SK-N-DZ (cell line): ENCODE measurements at regions not wholly inside any gene's neighbourhood (a gene's known extent, or its start where the extent isn't known, plus 50 kb on each side); places are given as distances from the start of the nearest gene placed in this dataset.

Experiments
- DNase-seq: peaks from one replicate; pipeline ENCODE4 v3.0.0-alpha.2; 2015; ENCODE audit warnings: low spot score

DNA sequence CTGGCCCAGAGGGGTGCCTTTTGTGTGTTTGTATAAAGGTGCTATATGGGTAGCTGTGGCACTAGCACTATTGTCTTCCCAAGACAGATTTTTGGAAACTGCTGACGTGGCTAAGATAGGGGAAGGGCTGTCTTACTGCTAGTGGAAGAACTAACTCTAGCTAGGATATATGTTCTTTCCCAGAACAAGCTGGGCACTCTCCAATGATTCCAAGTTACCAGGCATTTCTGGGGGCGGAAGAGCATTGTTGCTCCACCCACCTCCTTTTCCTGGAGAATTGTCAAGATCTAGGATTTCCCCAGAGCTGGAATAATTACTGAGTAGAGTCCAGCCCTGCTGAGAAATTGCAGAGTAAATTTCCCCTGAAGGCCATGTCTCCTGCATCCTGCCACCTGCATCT, 408.3 kb downstream of the KLF5 start:
- no peak for DNase-seq

- no peak for DNase-seq
Observed at GRCh38 chr13:73466561-73466960, 407.8 kb downstream of the KLF5 start.

DNA sequence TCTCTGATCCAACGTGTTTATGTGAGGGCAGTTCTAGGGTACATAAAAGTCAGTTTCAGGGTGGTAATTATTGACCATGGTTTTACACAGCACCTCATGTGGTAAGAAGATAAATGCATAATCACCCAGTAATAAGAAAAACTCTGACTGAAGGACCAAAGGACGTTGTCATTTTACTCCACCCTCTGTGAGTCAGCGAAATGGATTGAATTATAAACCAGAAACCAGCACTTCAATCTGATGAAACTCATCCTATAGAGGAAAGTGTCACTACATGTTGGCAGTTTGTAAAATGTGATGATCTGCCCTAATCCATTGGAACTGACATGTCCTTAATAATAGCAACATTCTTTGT, 406.8 kb downstream of the KLF5 start:
- no peak for DNase-seq

- DNase-seq, result no peak
Observed at GRCh38 chr13:73464758-73465616, 406.2 kb downstream of the KLF5 start.

- DNase-seq, result no peak
Observed at GRCh38 chr13:73462241-73462640, 403.4 kb downstream of the KLF5 start.

DNA sequence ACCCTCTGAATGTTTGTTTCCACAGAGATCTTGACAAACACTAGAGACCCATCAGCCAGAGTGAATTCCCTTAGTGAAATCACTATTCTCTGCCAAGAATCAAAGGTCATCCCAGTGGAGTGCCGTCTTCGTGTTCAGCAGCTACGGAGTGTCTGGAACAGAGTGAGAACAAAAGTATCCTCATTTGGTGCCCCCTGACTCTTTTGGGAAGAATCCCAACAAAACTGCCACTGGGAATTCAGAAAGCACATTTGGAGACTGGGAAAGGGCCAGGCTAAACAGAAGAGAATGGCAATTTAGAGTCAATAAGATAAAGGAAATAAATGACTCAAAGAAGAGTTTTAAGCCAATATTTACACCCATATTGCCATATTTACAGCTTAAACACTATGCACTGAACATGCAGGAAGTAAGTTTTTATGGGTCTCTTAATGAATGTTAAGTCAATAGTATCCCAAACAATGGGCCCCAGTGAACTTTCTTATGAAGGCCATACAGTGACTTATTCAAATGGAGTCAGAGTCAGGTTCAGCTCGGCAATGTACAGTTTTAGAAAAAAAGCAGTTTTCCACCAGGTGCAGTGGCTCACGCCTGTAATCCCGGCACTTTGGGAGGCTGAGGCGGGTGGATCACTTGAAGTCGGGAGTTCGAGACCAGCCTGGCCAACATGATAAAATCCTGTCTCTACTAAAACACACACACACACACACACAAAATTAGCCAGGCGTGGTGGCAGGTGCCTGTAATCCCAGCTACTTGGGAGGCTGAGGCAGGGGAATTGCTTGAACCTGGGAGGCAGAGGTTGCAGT, 392.6 kb downstream of the KLF5 start:
- no peak for DNase-seq

GRCh38 chr13:73450583-73450982, 391.8 kb downstream of the KLF5 start:
- DNase-seq, result no peak

DNA sequence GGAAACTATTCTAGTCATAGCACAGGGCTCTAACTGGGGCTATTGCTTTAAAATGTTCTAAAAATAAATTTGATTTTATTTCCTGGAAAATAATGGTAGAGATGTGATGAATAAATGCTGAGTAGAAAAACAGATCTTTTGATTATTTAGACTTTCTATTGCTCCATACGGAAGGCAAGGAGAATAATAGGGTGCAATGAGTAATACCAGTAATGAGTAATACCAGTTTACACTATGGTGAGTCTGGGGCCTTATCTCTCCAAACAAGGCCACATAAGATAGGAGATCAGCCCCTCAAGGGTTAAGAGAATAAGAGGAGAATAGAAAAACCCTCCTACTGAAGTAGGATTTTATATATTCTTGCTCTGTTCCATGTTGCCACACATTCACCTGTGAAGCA, 390.4 kb downstream of the KLF5 start:
- DNase-seq, result no peak

GRCh38 chr13:73440296-73440895, 381.6 kb downstream of the KLF5 start:
- DNase-seq, result no peak

DNA sequence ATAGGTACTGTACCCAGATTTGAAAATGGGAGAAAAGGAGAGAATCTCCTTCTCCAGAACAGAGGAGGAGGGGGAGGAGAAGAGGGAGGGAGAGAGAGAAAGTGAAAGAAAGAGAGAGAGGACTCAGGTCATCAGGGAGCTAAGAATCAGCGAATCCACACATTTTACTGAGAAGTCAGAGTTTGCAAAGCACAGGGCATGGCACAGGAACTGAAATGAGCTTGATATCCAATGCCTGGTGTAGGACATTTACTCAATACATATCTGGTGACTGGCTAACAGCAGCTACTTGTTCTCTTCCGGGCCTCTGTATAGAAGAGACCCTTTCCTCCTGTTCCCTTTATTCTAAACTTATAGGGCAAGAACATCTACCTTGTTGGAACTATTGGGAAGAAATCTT, 375.1 kb downstream of the KLF5 start:
- no peak for DNase-seq

- no peak for DNase-seq
Observed at GRCh38 chr13:73433458-73433857, 374.7 kb downstream of the KLF5 start.

DNA sequence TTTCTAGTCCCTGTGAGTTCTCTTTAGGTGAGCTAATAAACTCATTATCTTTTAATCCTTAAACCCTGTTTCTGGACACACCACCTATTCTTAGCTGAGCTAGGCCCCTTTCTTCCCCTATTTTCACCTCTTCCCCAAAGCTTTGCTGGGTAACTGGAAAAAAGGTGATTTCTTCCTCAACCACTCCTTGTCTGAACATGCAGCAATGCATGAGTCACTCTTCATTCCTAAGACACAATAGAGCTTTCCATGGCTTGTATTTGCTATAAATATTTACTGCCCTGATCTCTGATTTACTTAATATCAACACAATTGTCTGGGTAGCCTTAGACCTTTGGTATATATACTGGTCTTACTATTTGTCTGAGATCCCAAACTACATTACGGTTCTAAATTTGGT, 370.9 kb downstream of the KLF5 start:
- DNase-seq, result no peak

- no peak for DNase-seq
Observed at GRCh38 chr13:73428706-73429105, 369.9 kb downstream of the KLF5 start.

- no peak for DNase-seq
Observed at GRCh38 chr13:73428137-73428536, 369.3 kb downstream of the KLF5 start.

GRCh38 chr13:73422973-73423372, 364.2 kb downstream of the KLF5 start:
- DNase-seq, result no peak

GRCh38 chr13:73421310-73421912, 362.6 kb downstream of the KLF5 start:
- no peak for DNase-seq

DNA sequence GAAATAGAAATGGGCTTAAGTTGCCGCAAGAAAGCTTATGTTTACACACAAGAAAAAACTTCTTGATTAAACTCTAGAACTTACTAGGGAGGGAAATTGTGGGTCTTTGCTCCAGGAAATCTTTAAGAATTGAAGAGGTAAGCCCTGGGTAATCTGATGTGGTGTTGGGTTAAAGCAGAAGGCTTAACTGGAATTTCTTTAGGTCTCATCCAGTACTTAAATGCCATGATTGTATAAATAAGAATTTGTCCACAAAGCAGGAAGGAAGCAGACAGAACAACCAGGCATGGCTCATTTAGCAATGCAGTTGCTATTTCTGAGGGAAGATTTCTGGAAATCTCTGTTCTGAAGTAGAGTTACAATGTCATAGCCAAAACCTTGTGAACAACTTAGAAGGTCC, 360.4 kb downstream of the KLF5 start:
- no peak for DNase-seq

DNA sequence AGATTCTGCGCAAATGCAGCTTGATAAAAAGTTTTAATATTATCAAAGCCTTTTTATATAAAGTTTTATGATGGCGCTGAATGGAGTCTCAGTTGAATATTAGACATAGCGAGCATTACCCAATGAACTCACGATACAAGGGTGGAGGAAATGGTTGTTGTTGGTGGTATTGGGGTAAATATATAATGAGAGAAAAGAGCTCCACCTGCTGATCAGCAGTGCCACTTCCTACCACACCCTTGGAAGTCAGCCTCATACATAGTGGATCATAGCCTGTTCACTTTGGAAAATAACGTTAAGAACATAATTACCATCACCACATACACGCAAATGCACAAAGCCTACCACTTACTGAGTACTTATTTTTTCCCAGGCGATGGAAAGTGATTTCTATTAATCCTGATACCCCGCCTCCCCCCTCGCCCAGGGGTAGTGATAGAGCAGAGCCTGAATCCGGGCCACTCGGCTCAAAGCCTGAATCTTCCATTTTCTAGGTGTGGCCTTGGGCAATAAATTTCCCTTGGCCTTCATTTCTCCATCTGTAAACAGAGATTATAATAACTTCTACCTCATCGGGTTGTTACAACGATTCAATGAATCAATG, 358.3 kb downstream of the KLF5 start:
- no peak for DNase-seq

- DNase-seq, result no peak
Observed at GRCh38 chr13:73416093-73416492, 357.3 kb downstream of the KLF5 start.

DNA sequence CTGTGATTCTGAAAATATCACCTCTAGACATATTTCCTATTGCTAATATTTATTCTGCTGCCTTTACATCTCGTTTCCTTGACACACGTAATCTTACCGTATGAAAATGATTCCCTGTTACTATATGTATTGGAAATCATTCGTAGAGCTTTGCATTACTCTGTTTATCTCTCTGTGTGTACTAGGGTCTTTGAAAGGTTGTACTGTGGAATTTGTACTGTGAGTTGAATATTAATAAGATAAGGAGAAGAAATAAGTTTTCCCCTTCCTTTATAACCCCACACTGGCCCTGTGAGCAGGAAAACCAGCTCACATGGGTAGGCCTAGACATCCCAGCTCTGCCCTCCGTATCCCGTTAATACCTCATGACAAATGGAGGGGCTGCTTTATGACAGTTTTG, 354.9 kb downstream of the KLF5 start:
- DNase-seq, result no peak

DNA sequence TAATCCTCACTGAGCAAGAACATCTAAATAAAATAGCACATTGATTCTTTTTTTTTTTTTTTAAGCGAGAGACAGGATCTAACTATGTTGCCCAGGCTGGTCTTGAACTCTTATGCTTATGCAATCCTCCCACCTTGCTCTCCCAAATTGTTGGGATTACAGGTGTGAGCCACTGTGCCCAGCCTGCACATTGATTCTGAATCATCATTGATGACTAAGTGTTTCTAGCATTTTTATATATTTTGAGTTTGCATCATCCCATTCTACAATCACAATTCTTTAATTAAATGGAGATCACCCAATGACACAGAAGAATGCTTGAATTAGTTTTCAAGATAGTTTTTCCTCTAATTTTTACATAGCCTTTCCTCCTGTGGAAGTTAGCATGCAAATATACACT, 354.1 kb downstream of the KLF5 start:
- no peak for DNase-seq
